Stimulated activated CD4-positive, alpha-beta T cell treated with anti-CD3 and anti-CD28 coated beads, TNF-alpha, amount 100 ng/mL, for 24 hours (primary cell): ENCODE measurements at regions not wholly inside any gene's neighbourhood (a gene's known extent, or its start where the extent isn't known, plus 50 kb on each side); places are given as distances from the start of the nearest gene placed in this dataset.

Experiments used
- DNase-seq, 3 experiments: peaks; one replicate each; pipeline ENCODE4 v3.0.0-alpha.2; 2020; ENCODE audit warnings: low read depth in 3 of 3

DNA sequence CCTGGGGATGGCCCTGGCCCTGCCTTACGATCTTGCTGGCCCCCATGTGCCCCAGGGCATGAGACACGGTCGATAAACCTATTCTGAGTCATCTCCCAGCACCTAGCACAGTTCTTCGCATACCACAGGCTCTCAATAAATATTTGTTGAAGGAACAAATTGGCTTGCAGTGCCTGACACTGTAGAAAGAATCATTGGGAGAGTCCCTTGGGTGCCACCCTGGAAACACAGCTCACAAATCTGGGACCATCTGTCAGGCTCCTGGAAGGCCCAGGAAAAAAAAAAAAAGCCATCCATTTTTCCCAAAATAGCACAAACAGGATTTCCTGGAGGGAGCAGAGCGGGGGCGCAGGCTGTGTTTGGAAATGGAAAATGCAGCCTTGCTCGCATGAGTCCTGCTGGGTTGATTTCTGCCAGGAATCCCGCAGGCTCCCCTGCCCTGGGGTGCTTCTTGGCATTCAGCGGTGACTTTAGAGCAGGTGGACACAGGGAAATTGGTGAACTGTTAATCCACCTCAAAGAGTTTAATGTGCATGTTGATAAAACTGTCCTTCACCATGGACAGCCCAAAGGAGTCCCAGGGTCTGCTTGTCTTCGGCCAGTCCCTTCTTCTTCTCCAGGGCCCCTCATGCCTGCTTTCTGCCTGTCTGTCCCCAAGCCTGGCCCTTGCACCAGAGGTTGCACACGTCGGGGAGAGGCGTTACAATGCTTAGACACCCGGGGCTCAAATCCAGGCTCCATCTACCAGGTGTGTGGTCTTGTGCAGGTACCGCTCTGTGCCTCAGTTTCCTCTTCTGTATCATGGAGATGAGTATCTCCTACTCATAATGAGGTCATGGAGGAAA, 106.1 kb upstream of the RFLNA start:
- DNase-seq, result no peak

- DNase-seq, result no peak
These were observed 104.4 kb upstream of the RFLNA start for GRCh38 chr12:124190312-124191023.

- DNase-seq, result no peak
These were observed 103.9 kb upstream of the RFLNA start for GRCh38 chr12:124191024-124191359.

GRCh38 chr12:124191966-124192365, 102.9 kb upstream of the RFLNA start:
- DNase-seq, result no peak

DNA sequence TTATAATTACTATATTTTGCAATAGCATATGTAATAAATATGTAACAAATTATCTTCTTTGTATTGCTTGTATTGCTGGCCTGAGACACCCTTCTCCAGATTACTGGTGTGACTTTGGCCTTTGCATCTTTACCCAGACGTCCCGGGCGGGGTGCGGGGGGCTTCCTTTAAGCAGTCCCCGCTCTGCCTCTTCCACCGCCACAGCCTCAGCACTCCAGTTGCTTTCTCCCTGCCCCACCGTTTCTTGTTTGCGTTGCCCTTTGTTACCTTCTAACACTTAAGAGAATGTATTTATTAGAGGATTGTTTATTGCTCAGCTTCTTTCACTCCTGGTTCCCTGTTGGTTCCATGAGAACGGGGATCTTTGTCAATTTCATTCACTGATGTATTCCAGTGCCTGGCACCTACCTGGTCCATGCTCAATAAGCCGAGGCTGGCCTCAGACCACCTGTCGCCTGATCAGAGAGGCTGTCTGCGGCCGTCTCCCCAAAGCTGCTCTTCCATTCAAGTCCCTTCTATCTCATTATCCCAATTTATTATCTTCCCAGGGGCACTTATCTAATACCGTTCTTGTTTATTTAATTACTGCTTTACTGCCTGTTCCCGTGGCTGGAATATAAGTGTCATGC, 100.5 kb upstream of the RFLNA start:
- DNase-seq, result no peak

DNA sequence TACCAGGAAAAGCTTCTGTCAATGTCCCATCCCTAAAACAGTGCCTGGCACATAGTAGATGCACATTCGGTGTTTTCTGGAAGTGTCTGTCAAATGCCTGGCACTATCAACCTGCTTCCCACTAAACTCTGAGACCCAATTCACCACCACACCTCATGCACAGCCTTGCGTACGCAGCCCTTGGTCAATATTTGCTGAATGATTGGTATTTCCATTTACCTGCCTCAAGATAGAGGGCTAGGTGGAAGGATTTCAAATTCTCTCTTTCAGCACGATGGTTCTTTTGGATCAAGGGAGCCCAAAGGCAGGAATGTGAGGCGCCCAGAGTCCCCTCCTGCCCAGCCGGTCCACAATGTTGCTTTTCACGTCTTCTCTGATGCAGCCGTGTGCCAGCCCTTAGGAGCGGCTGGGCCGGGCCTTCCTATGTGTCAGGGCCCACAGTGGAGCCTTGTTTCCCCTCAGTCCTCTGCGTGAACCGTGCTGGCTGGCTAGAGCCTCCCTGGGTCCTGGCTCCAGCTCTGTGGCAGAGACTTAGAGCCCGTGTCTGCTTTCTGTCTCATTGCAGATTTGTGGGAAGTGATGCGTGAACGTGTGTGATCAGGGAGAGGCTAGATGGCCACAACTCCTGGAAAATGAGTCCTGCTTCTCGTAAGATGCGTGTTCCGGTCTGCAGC, 99.9 kb upstream of the RFLNA start:
- no peak for DNase-seq

GRCh38 chr12:124195567-124195942, 99.3 kb upstream of the RFLNA start:
- no peak for DNase-seq

- no peak for DNase-seq
These were observed 98.7 kb upstream of the RFLNA start for GRCh38 chr12:124196236-124196635.

GRCh38 chr12:124201248-124201647, 93.6 kb upstream of the RFLNA start:
- DNase-seq, result no peak

GRCh38 chr12:124203176-124203575, 91.7 kb upstream of the RFLNA start:
- DNase-seq, result no peak

DNA sequence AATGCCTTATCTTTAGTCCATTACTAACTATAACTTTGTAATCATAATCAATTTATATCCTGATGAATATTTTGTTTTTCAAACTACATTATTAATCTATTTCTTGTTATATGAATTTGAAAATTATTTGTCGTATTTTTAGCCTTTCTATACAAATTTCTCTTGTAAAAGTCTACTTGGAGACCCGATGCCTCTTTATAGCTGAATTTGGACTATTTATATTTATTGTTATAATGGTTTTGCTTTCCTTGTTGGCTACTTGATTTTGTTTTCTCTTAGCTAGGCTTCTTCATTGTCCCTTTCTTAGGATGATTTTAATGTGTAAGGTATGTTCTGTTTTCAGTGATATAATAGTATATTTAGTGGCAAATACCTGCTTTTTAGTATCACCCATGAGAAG, 89.5 kb upstream of the RFLNA start:
- no peak for DNase-seq

DNA sequence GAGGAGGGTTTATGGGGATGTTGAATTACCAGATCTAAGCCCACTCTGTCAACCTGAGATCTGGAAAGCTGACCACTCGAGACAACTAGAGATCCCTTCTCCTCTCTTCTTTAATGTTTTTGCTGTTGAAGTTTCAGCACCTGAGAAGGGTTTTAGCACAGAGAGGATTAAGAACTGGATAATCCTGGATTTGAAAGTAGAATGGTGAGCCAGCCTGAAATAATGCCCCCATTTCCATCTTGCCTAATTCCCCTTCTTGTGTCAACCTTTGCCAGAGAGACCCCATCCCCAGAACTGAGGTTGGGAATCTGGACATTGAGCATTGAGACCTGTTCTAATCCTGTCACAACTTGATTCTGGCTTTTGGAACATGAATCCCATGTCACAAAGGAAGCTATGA, 87.8 kb upstream of the RFLNA start:
- no peak for DNase-seq

GRCh38 chr12:124207617-124208016, 87.3 kb upstream of the RFLNA start:
- no peak for DNase-seq

DNA sequence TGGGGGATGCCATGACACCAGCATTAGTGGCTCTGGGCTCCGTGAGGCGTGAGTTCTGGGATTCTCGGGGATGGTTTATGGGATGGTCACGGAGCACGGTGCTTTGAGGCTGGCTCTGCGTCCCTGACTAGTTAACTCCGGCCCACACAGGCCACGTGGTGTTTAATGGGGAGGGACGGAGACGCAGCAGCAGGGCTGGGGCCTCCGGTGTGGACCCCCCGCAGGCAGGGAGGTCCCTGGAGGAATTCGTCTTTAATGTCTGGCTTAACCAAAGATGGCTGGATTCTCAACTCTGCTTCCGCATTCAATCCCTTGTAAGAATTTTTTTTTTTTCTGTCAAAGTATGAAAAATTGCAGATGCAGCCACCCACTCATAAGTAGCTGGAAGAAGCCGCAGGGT, 86.4 kb upstream of the RFLNA start:
- no peak for DNase-seq

DNA sequence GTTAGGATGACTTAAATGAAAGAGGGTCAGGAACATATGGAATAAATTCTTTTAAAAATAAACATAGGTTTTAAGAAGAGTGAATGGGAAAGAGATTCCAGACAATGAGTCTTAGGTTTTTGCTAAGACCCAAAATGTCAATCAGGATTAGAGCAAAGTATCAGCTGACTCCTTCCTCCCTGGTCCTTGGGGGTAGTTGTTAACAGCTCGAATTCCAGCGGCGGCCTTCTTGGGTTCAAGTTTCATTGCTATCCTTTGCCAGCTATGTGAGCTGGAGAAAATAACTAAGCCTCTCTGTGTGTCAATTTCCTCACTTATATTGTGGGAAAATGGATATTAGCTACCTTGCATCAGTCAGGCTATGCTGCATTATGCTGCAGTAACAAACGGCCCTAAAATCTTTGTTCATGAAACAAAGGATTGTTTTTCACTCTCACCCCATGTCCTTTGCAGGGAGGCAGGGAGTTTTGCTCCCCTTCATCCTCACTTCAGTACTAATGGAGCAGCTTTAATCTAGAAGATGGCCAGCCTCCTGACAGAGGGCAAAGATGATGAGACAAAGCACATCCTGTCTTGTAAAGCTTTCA, 83.8 kb upstream of the RFLNA start:
- DNase-seq, result no peak

- DNase-seq, result no peak
These were observed 83.1 kb upstream of the RFLNA start for GRCh38 chr12:124211753-124212152.

DNA sequence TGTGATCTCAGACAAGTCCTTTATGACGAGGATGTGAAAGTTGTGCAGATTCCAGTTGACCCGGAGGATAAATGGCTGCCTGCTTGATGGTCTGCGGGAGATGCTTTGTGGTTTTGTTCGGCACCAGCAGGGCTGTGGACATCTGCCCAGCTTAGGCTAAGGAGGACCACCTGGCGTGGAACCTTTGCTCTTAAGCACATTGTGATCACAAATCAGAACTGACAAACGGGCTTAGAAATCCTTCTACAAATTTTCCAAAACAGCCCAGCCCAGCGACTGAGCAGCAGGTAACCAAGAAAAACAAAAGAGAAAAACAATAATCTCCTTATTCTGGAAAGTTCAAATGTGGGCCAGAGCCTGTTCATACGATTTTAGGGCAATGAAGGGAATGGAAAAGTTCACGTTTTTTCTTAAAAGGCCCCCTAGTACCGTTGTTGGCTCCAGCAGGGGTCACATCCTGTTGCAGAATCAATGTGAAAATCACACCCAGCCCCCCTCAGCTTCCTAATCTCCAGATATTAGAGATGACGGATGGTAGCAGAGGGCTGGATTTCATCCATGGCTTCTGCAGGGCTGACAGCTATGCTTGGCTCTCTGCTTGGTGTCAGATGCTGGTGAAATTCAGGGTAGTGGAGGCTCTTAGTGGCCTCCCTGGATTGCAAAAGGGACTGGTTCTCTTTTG, 81.1 kb upstream of the RFLNA start:
- no peak for DNase-seq

DNA sequence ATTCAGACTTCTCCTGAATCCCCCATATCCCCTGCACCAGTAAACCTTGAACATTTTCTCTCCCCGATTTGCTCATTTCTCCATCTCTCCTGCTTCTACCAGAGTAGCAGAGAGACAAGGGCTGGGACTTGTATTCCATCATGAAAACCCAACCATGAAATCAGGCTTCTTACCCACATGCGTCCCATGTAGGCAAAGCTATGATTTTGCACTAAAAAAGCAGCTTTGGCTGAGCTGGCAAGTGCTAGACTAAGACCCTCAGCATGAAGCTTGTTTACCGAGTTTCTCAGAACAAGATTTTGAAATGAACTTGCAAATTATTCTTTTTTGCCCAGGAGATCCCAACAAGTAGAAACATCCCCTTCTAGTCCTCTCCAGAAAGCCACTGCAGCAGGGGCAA, 80.3 kb upstream of the RFLNA start:
- no peak for DNase-seq

DNA sequence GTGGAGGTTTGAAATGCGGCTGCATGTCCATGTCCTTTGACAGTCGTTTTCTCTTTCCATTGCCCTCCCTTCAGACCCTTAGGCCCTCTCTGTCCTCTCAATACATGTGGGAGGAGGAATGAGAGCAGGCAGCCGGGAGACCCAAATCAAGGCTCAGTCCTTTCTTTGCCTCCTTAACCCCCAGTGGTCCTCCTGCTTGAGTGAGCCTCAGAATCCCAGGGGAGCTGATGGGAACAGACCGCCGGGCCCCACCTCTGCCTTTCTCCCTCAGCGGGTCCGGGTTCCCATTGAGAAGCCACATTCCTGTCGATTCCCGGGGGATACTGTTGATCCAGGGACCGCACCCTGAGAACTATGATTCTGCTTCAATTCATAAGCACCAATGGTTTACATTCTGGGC, 77.9 kb upstream of the RFLNA start:
- no peak for DNase-seq

- no peak for DNase-seq
These were observed 77.2 kb upstream of the RFLNA start for GRCh38 chr12:124217508-124218242.

DNA sequence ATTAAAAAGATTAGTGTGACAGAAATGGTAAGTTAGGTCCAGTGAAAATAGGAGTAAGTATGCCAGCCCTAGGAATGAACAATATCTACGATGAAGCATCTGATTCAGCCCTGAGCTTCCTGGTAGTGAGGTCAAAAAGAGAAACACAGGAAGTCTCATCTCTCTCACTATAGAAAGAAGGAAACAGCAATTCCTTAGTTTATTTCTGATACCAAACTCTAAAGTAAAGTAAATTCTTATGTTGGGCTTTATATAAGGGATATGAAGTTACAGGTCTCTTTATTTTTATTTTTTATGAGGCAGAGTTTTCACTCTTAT, 76.7 kb upstream of the RFLNA start:
- no peak for DNase-seq
